ENCODE measurements at regions not wholly inside any gene's neighbourhood (a gene's known extent, or its start where the extent isn't known, plus 50 kb on each side); places are given as distances from the start of the nearest gene placed in this dataset.

DNA sequence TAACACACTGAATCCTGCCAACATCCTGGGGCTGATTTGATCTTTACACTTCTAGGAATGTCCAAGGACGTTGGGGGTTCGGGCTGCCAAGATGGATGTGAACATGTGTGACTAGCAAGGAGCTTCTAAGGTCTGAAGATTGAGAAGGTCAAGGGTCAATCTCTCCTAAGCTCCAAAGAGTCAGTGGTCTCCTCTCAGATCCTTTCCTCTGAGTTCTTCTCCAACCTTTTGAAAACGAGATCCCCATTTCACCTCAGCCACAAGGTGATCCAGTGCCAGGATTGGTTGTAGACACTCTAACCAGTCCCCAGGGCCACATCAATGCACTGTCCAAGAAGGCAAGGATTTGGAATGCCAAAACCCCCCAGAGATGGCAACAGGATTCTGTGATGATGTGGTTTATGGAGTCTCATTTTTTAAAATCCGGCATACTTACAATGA is 266.8 kb downstream of the NDUFS4 start:
- no peak for DNase-seq

DNA sequence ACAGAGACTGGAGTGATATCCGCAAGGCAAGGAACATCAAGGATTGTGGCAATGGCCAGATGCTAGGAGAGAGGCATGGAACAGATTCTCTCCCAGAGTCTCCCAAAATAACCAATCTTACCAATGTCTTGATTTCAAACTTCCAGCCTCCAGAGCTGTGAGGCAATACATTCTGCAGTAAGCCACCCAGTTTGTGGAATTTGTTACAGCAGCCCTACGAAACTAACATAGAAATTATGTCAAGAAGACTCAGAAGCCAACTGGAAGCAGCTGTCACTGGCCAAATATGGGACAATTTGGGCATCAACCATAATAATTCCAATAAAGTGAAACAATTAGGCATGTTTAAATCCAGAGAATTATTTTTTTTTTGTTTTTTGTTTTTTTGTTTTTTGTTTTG is 271.1 kb downstream of the NDUFS4 start:
- DNase-seq: no peak
